GM23338 (cell line): ENCODE measurements at regions not wholly inside any gene's neighbourhood (a gene's known extent, or its start where the extent isn't known, plus 50 kb on each side); places are given as distances from the start of the nearest gene placed in this dataset.
A peak's percentile ranks its signal among the peaks of the same experiment; 100 is the strongest.

Source experiments
- ATAC-seq: fragments of 200-7000 bp; cut with Tn5 transposase; 3 replicates; pipeline ENCODE4 v1.9.1; 2020
- DNase-seq: peaks from one replicate; pipeline ENCODE4 v3.0.0-alpha.2; 2015; ENCODE audit warnings: low spot score
- H2AFZ ChIP-seq: fragments of 200-600 bp; sonication (generic); 2 replicates; pipeline ENCODE4 v1.8.0; 2016; ENCODE audit warnings: antibody characterized with exemption, mild to moderate bottlenecking, moderate library complexity
- H3F3A ChIP-seq: fragments of 200-600 bp; sonication (generic); replicated peaks from 2 replicates; pipeline ENCODE4 v1.8.0; 2017; ENCODE audit warnings: antibody characterized with exemption, mixed run types, low read depth
- H3K27ac ChIP-seq: fragments of 200-600 bp; sonication (generic); 2 replicates; pipeline ENCODE4 v1.6.1; 2016; ENCODE audit warnings: low read depth
- H3K27me3 ChIP-seq: fragments of 200-600 bp; sonication (generic); 2 replicates; pipeline ENCODE4 v1.8.0; 2016; ENCODE audit warnings: mild to moderate bottlenecking, mixed run types, moderate library complexity; ENCODE audit not compliant: insufficient read depth
- H3K36me3 ChIP-seq: fragments of 200-600 bp; sonication (generic); 2 replicates; pipeline ENCODE4 v1.8.0; 2016; ENCODE audit warnings: mild to moderate bottlenecking; ENCODE audit not compliant: insufficient read depth
- H3K4me1 ChIP-seq: fragments of 200-600 bp; sonication (generic); 2 replicates; pipeline ENCODE4 v1.8.0; 2016; ENCODE audit warnings: mild to moderate bottlenecking, moderate library complexity; ENCODE audit not compliant: insufficient read depth
- H3K4me2 ChIP-seq: fragments of 200-600 bp; sonication (generic); 2 replicates; pipeline ENCODE4 v1.7.1; 2017; ENCODE audit warnings: mixed run types
- H3K4me3 ChIP-seq: fragments of 200-600 bp; sonication (generic); 2 replicates; pipeline ENCODE4 v1.6.1; 2016; ENCODE audit warnings: mixed run types
- H3K79me2 ChIP-seq: fragments of 200-600 bp; sonication (generic); replicated peaks from 2 replicates; pipeline ENCODE4 v1.8.0; 2017; ENCODE audit warnings: mild to moderate bottlenecking; ENCODE audit not compliant: insufficient read depth
- H3K9me2 ChIP-seq: fragments of 200-600 bp; sonication (generic); 2 replicates; pipeline ENCODE4 v1.8.0; 2017; ENCODE audit not compliant: insufficient read depth
- H4K20me1 ChIP-seq: fragments of 200-600 bp; sonication (generic); replicated peaks from 2 replicates; pipeline ENCODE4 v1.8.0; 2017; ENCODE audit warnings: mild to moderate bottlenecking; ENCODE audit not compliant: insufficient read depth
- H3K27ac Mint-ChIP-seq: 2 replicates; pipeline ENCODE4 v1.8.0; 2020; ENCODE audit warnings: inconsistent platforms, mild to moderate bottlenecking, moderate library complexity, mixed read lengths
- H3K27me3 Mint-ChIP-seq: 3 replicates; pipeline ENCODE4 v1.8.0; 2022; ENCODE audit warnings: low read depth, mild to moderate bottlenecking, moderate library complexity, mixed read lengths, inconsistent platforms; ENCODE audit not compliant: insufficient read depth, poor library complexity
- H3K36me3 Mint-ChIP-seq: 3 replicates; pipeline ENCODE4 v1.8.0; 2021; ENCODE audit warnings: low read depth, mild to moderate bottlenecking, inconsistent platforms, moderate library complexity, mixed read lengths
- H3K4me1 Mint-ChIP-seq: 3 replicates; pipeline ENCODE4 v1.8.0; 2020; ENCODE audit warnings: mild to moderate bottlenecking, inconsistent platforms, mixed read lengths
- H3K4me3 Mint-ChIP-seq: 3 replicates; pipeline ENCODE4 v1.8.0; 2021; ENCODE audit warnings: moderate library complexity, mild to moderate bottlenecking, inconsistent platforms, mixed read lengths
- H3K9me3 Mint-ChIP-seq: 3 replicates; pipeline ENCODE4 v1.8.0; 2020; ENCODE audit warnings: moderate library complexity, mild to moderate bottlenecking, inconsistent platforms, mixed read lengths
- JUNB ChIP-seq: IDR thresholded peaks from one replicate; pipeline ENCODE4 v1.6.1; 2016; ENCODE audit warnings: antibody characterized with exemption; ENCODE audit not compliant: unreplicated experiment
- REST ChIP-seq: IDR thresholded peaks from one replicate; pipeline ENCODE4 v1.6.1; 2018; ENCODE audit warnings: antibody characterized with exemption; ENCODE audit not compliant: unreplicated experiment

GRCh38 chr14:100486025-100486828, 101.0 kb downstream of the BEGAIN start:
- H2AFZ ChIP-seq: no peak overlapping the region
- H3K4me3 ChIP-seq: no peak overlapping the region
- no peaks in the 10 kb centered on the region for H3K79me2 ChIP-seq
- no peaks in the 10 kb centered on the region for H3K9me2 ChIP-seq
- TF ChIP-seq JUNB (no peak), REST (peak; percentile 98)
- DNase-seq (peak; percentile 94), ATAC-seq (peak; percentile 100)
- no peak overlapping the region for H3K4me2 ChIP-seq
- no peak overlapping the region for H3K4me3 Mint-ChIP-seq
- H3K27ac Mint-ChIP-seq: no peak overlapping the region
- H4K20me1 ChIP-seq: peaks cover 8% of the 10 kb centered on the region; the same call in 1 of the 2 replicates
- no peaks in the 10 kb centered on the region for H3F3A ChIP-seq
- no peaks in the 10 kb centered on the region for H3K27me3 ChIP-seq
- H3K36me3 ChIP-seq: no peaks in the 10 kb centered on the region
- H3K36me3 Mint-ChIP-seq: no peaks in the 10 kb centered on the region
- no peaks in the 10 kb centered on the region for H3K4me1 ChIP-seq
- peaks cover 4% of the 10 kb centered on the region; the same call in 2 of the 3 replicates for H3K4me1 Mint-ChIP-seq
- no peak overlapping the region for H3K27ac ChIP-seq
- H3K27me3 Mint-ChIP-seq: no peaks in the 10 kb centered on the region
- no peaks in the 10 kb centered on the region for H3K9me3 Mint-ChIP-seq
